ENCODE measurements at regions not wholly inside any gene's neighbourhood (a gene's known extent, or its start where the extent isn't known, plus 50 kb on each side); places are given as distances from the start of the nearest gene placed in this dataset.

- dilution Hi-C loops (cut with HindIII; ENCODE audit: low sequenced_read_pairs, unreplicated experiment) (no loop called here), intact Hi-C loops (cut with micrococcal nuclease) (no loop called here), in situ Hi-C loops (cut with MboI; ENCODE audit: low sequenced_read_pairs) (no loop called here)
- ChIA-PET CTCF (interaction anchor here (1.2 kb wide), 1 partner anchor 10 kb away, joined by 4 read pairs; no protein-coding TSS in a partner anchor), POLR2A (ENCODE audit: unreplicated experiment) (no interaction called here)
- no peaks in the 10 kb centered on the region for H3K27me3 ChIP-seq (ENCODE audit: control insufficient read depth, insufficient read depth, low read length)
- no peak overlapping the region for H2BK120ac ChIP-seq (ENCODE audit: low read depth, low read length)
- H3K23ac ChIP-seq (ENCODE audit: low read depth, low read length): no peak overlapping the region
- no peak overlapping the region for H3K56ac ChIP-seq (ENCODE audit: extremely low read depth, insufficient read depth, low read length)
- H4K20me1 ChIP-seq (ENCODE audit: insufficient read depth, low read length): no peaks in the 10 kb centered on the region
- H2AK5ac ChIP-seq (ENCODE audit: low read depth, low read length): no peak overlapping the region
- no peaks in the 10 kb centered on the region for H3K36me3 ChIP-seq (ENCODE audit: control insufficient read depth, insufficient read depth, low read length)
- no peak overlapping the region for H2AK9ac ChIP-seq (replicated peaks; ENCODE audit: low read depth, low read length, poor library complexity)
- no peaks in the 10 kb centered on the region for H3K9me1 ChIP-seq (ENCODE audit: insufficient read depth, low read length)
- no peak overlapping the region for H3K14ac ChIP-seq (replicated peaks; ENCODE audit: low read depth, low read length)
- H2AFZ ChIP-seq (replicated peaks; ENCODE audit: low read length, poor library complexity): no peak overlapping the region
- H3K4me3 ChIP-seq (ENCODE audit: insufficient read depth, low read depth, low read length): no peak overlapping the region
- no CpG with 5 or more reads among the region's 3 CpGs for WGBS, 2 experiments (ENCODE audit: extremely low coverage in 2 of 2, insufficient read length in 1 of 2)
- no peak for ATAC-seq (ENCODE audit: low read depth)
- H4K8ac ChIP-seq (ENCODE audit: low read depth in 2 of 2, low read length in 2 of 2): no peak overlapping the region
- TF ChIP-seq BHLHE40 (IDR thresholded peaks at IDR 0.05; ENCODE audit: low read depth, low read length) (no peak), MXI1 (IDR thresholded peaks at IDR 0.05; ENCODE audit: borderline replicate concordance, low read depth, low read length) (no peak), RFX5 (IDR thresholded peaks at IDR 0.05; ENCODE audit: low read depth, low read length) (no peak), ELK1 (IDR thresholded peaks at IDR 0.05; ENCODE audit: borderline replicate concordance, low read depth, low read length) (no peak), MAFK (IDR thresholded peaks at IDR 0.05; ENCODE audit: low read depth, low read length) (no peak), NFE2L2 (IDR thresholded peaks at IDR 0.05; ENCODE audit: low read depth, low read length) (no peak), SMC3 (IDR thresholded peaks at IDR 0.05; ENCODE audit: low read depth, low read length) (no peak), USF2 (IDR thresholded peaks at IDR 0.05; ENCODE audit: low read depth, low read length) (no peak), FOS (IDR thresholded peaks at IDR 0.05; ENCODE audit: low read depth, low read length) (no peak), CHD1 (IDR thresholded peaks at IDR 0.05; ENCODE audit: low read depth, low read length) (no peak)
- H3K79me1 ChIP-seq (ENCODE audit: low read depth in 1 of 2, low read length in 2 of 2): no peaks in the 10 kb centered on the region
- no peaks in the 10 kb centered on the region for H3K4me1 ChIP-seq (ENCODE audit: control insufficient read depth, insufficient read depth, low read length)
- H2BK15ac ChIP-seq (ENCODE audit: low read depth, low read length): no peak overlapping the region
- no peak overlapping the region for H4K91ac ChIP-seq (ENCODE audit: insufficient read depth, low read depth, low read length)
- H2BK20ac ChIP-seq (ENCODE audit: low read depth, low read length): no peak overlapping the region
- H3K18ac ChIP-seq (ENCODE audit: low read depth, low read length): no peak overlapping the region
- H3K9me3 ChIP-seq (ENCODE audit: control insufficient read depth, insufficient read depth, low read length): no peaks in the 10 kb centered on the region
- H2BK5ac ChIP-seq (ENCODE audit: low read depth, low read length, poor library complexity, severe bottlenecking): no peak overlapping the region
- H3K4me2 ChIP-seq (ENCODE audit: low read depth, low read length): no peak overlapping the region
- no peak overlapping the region for H4K5ac ChIP-seq (ENCODE audit: low read depth, low read length)
- BruUV-seq (replicated peaks): no TSS peak
- H3K4ac ChIP-seq (ENCODE audit: low read depth, low read length): no peak overlapping the region
- H3K27ac ChIP-seq (ENCODE audit: insufficient read depth, low read length): no peak overlapping the region
- DNase-seq: no peak
- no peak overlapping the region for H3K9ac ChIP-seq (ENCODE audit: low read depth, low read length)
Observed at GRCh38 chr11:79925570-79925969, 484.7 kb upstream of the TENM4 start.
